ENCODE measurements at regions not wholly inside any gene's neighbourhood (a gene's known extent, or its start where the extent isn't known, plus 50 kb on each side); places are given as distances from the start of the nearest gene placed in this dataset.

GRCh38 chr15:98075441-98075840 is 114.9 kb downstream of the ARRDC4 start:
- TF ChIP-seq CTCF (IDR thresholded peaks at IDR 0.05), result no peak
- intact Hi-C loops (cut with micrococcal nuclease), result no loop called here
- Mint-ChIP-seq H3K36me3 (no peaks in the 10 kb centered on the region), H3K27ac (no peak overlapping the region), H3K4me1 (no peaks in the 10 kb centered on the region), H3K4me3 (no peak overlapping the region), H3K27me3 (ENCODE audit: low read depth in 2 of 2) (peaks cover 9 to 24% of the 10 kb centered on the region in 2 donors), H3K9me3 (no peaks in the 10 kb centered on the region)
- DNase-seq, result no peak
- H3K27me3 ChIP-seq (ENCODE audit: control insufficient read depth, insufficient read depth, low read length), result no peaks in the 10 kb centered on the region
- H3K4me3 ChIP-seq (ENCODE audit: low read length), result no peak overlapping the region
- H3K36me3 ChIP-seq (ENCODE audit: control insufficient read depth, insufficient read depth, low read length), result no peaks in the 10 kb centered on the region
- no peaks in the 10 kb centered on the region for H3K4me1 ChIP-seq (ENCODE audit: control insufficient read depth, insufficient read depth, low read length)
- ATAC-seq, result no peak
- H3K27ac ChIP-seq (ENCODE audit: low read length), result no peak overlapping the region
- H3K9me3 ChIP-seq (ENCODE audit: control insufficient read depth, insufficient read depth, low read length), result no peaks in the 10 kb centered on the region

GRCh38 chr15:98076021-98076816 is 115.7 kb downstream of the ARRDC4 start:
- DNase-seq (no peak), ATAC-seq (no peak)
- Mint-ChIP-seq H3K27me3 (ENCODE audit: low read depth in 2 of 2) (peaks cover 9 to 24% of the 10 kb centered on the region in 2 donors), H3K9me3 (no peaks in the 10 kb centered on the region), H3K4me1 (no peaks in the 10 kb centered on the region), H3K4me3 (no peak overlapping the region), H3K36me3 (no peaks in the 10 kb centered on the region), H3K27ac (no peak overlapping the region)
- no peak overlapping the region for H3K4me3 ChIP-seq (ENCODE audit: low read length)
- no peaks in the 10 kb centered on the region for H3K27me3 ChIP-seq (ENCODE audit: control insufficient read depth, insufficient read depth, low read length)
- H3K4me1 ChIP-seq (ENCODE audit: control insufficient read depth, insufficient read depth, low read length), result no peaks in the 10 kb centered on the region
- intact Hi-C loops (cut with micrococcal nuclease), result no loop called here
- no peak overlapping the region for H3K27ac ChIP-seq (ENCODE audit: low read length)
- no peaks in the 10 kb centered on the region for H3K9me3 ChIP-seq (ENCODE audit: control insufficient read depth, insufficient read depth, low read length)
- H3K36me3 ChIP-seq (ENCODE audit: control insufficient read depth, insufficient read depth, low read length), result no peaks in the 10 kb centered on the region
- TF ChIP-seq CTCF (IDR thresholded peaks at IDR 0.05), result no peak
- 45% methylated on average over 8 of the region's 8 CpGs for WGBS (ENCODE audit: insufficient coverage)

GRCh38 chr15:98077186-98077585 is 116.7 kb downstream of the ARRDC4 start:
- 98% methylated on average over 5 of the region's 8 CpGs for WGBS (ENCODE audit: insufficient coverage)
- Histone ChIP-seq H3K27ac (ENCODE audit: low read length) (no peak overlapping the region), H3K9me3 (ENCODE audit: control insufficient read depth, insufficient read depth, low read length) (no peaks in the 10 kb centered on the region), H3K36me3 (ENCODE audit: control insufficient read depth, insufficient read depth, low read length) (no peaks in the 10 kb centered on the region), H3K4me3 (ENCODE audit: low read length) (no peak overlapping the region), H3K4me1 (ENCODE audit: control insufficient read depth, insufficient read depth, low read length) (no peaks in the 10 kb centered on the region), H3K27me3 (ENCODE audit: control insufficient read depth, insufficient read depth, low read length) (no peaks in the 10 kb centered on the region)
- TF ChIP-seq CTCF (IDR thresholded peaks at IDR 0.05), result no peak
- Mint-ChIP-seq H3K36me3 (no peaks in the 10 kb centered on the region), H3K9me3 (no peaks in the 10 kb centered on the region), H3K4me1 (no peaks in the 10 kb centered on the region), H3K27me3 (ENCODE audit: low read depth in 2 of 2) (peaks cover 9 to 23% of the 10 kb centered on the region in 2 donors), H3K4me3 (no peak overlapping the region), H3K27ac (no peak overlapping the region)
- ATAC-seq, result no peak
- intact Hi-C loops (cut with micrococcal nuclease), result no loop called here
- no peak for DNase-seq

GRCh38 chr15:98080791-98081190 is 120.3 kb downstream of the ARRDC4 start:
- Mint-ChIP-seq H3K9me3 (no peaks in the 10 kb centered on the region), H3K4me1 (peaks cover 0 to 7% of the 10 kb centered on the region in 2 donors), H3K4me3 (no peak overlapping the region), H3K36me3 (no peaks in the 10 kb centered on the region), H3K27me3 (ENCODE audit: low read depth in 2 of 2) (no peaks in the 10 kb centered on the region), H3K27ac (no peak overlapping the region)
- Histone ChIP-seq H3K4me3 (ENCODE audit: low read length) (no peak overlapping the region), H3K4me1 (ENCODE audit: control insufficient read depth, insufficient read depth, low read length) (no peaks in the 10 kb centered on the region), H3K9me3 (ENCODE audit: control insufficient read depth, insufficient read depth, low read length) (no peaks in the 10 kb centered on the region), H3K36me3 (ENCODE audit: control insufficient read depth, insufficient read depth, low read length) (no peaks in the 10 kb centered on the region), H3K27me3 (ENCODE audit: control insufficient read depth, insufficient read depth, low read length) (no peaks in the 10 kb centered on the region), H3K27ac (ENCODE audit: low read length) (no peak overlapping the region)
- intact Hi-C loops (cut with micrococcal nuclease), result no loop called here
- ATAC-seq (no peak), DNase-seq (no peak)
- TF ChIP-seq CTCF (IDR thresholded peaks at IDR 0.05), result no peak
- 86% methylated on average over 2 of the region's 2 CpGs for WGBS (ENCODE audit: insufficient coverage)

All from natural killer cell (primary cell).